ENCODE measurements at regions not wholly inside any gene's neighbourhood (a gene's known extent, or its start where the extent isn't known, plus 50 kb on each side); places are given as distances from the start of the nearest gene placed in this dataset.

- no peak overlapping the region for H3K4me3 Mint-ChIP-seq
- DNase-seq (ENCODE audit: low spot score) (peak; percentile 64), ATAC-seq (peak; percentile 71)
- no peaks in the 10 kb centered on the region for H3F3A ChIP-seq (replicated peaks; ENCODE audit: low read depth)
- H3K27ac ChIP-seq (ENCODE audit: low read depth): no peak overlapping the region
- TF ChIP-seq CREB1 (CRISPR knock-in tag; IDR thresholded peaks at IDR 0.05; ENCODE audit: low read depth) (no peak), ZNF114 (CRISPR knock-in tag; IDR thresholded peaks at IDR 0.05) (no peak), ETS1 (IDR thresholded peaks at IDR 0.05) (no peak), ZNF331 (CRISPR knock-in tag; IDR thresholded peaks at IDR 0.05; ENCODE audit: low read depth) (no peak), EZH2phosphoT487 (IDR thresholded peaks at IDR 0.05; ENCODE audit: unreplicated experiment) (no peak), REST (IDR thresholded peaks at IDR 0.05; ENCODE audit: unreplicated experiment) (no peak)
- H3K27ac Mint-ChIP-seq: no peak overlapping the region
- H3K36me3 ChIP-seq (ENCODE audit: insufficient read depth): no peaks in the 10 kb centered on the region
- no peaks in the 10 kb centered on the region for H4K20me1 ChIP-seq (replicated peaks; ENCODE audit: insufficient read depth)
- no peaks in the 10 kb centered on the region for H3K79me2 ChIP-seq (replicated peaks; ENCODE audit: insufficient read depth)
- peaks cover 14% of the 10 kb centered on the region for H3K4me1 ChIP-seq (ENCODE audit: insufficient read depth)
- H3K4me3 ChIP-seq: no peak overlapping the region
- no peak overlapping the region for H3K4me2 ChIP-seq
- peaks cover 33% of the 10 kb centered on the region for H3K4me1 Mint-ChIP-seq
- H3K27me3 ChIP-seq (ENCODE audit: insufficient read depth): no peaks in the 10 kb centered on the region
- H3K27me3 Mint-ChIP-seq (ENCODE audit: insufficient read depth, low read depth, poor library complexity): peaks cover 4% of the 10 kb centered on the region
- H3K36me3 Mint-ChIP-seq (ENCODE audit: low read depth): no peaks in the 10 kb centered on the region
- H3K9me2 ChIP-seq (ENCODE audit: insufficient read depth): no peaks in the 10 kb centered on the region
- H3K9me3 Mint-ChIP-seq: no peaks in the 10 kb centered on the region
- H2AFZ ChIP-seq: peak overlapping the region; percentile 1
Observed at GRCh38 chr17:27944546-27945332, 51.6 kb upstream of the LYRM9 start.

- Mint-ChIP-seq H3K4me3 (no peak overlapping the region), H3K9me3 (no peaks in the 10 kb centered on the region), H3K27ac (no peak overlapping the region), H3K36me3 (ENCODE audit: low read depth) (no peaks in the 10 kb centered on the region), H3K4me1 (peaks cover 27% of the 10 kb centered on the region), H3K27me3 (ENCODE audit: insufficient read depth, low read depth, poor library complexity) (peaks cover under 1% of the 10 kb centered on the region)
- peak overlapping the region; percentile 1; the same call in 1 of the 2 replicates for H2AFZ ChIP-seq
- no peak overlapping the region for H3K4me2 ChIP-seq
- H4K20me1 ChIP-seq (replicated peaks; ENCODE audit: insufficient read depth): no peaks in the 10 kb centered on the region
- no peaks in the 10 kb centered on the region for H3K27me3 ChIP-seq (ENCODE audit: insufficient read depth)
- H3K9me2 ChIP-seq (ENCODE audit: insufficient read depth): no peaks in the 10 kb centered on the region
- H3K79me2 ChIP-seq (replicated peaks; ENCODE audit: insufficient read depth): no peaks in the 10 kb centered on the region
- H3K4me3 ChIP-seq: no peak overlapping the region
- ATAC-seq: peak; percentile 35
- H3K36me3 ChIP-seq (ENCODE audit: insufficient read depth): no peaks in the 10 kb centered on the region
- no peak overlapping the region for H3K27ac ChIP-seq (ENCODE audit: low read depth)
- DNase-seq (ENCODE audit: low spot score): no peak
- H3F3A ChIP-seq (replicated peaks; ENCODE audit: low read depth): no peaks in the 10 kb centered on the region
- H3K4me1 ChIP-seq (ENCODE audit: insufficient read depth): peaks cover 9% of the 10 kb centered on the region
- TF ChIP-seq ZNF114 (CRISPR knock-in tag; IDR thresholded peaks at IDR 0.05) (no peak), EZH2 (IDR thresholded peaks at IDR 0.05; ENCODE audit: low read depth, unreplicated experiment) (no peak), NANOG (IDR thresholded peaks at IDR 0.05; ENCODE audit: borderline replicate concordance) (no peak), CREB1 (CRISPR knock-in tag; IDR thresholded peaks at IDR 0.05; ENCODE audit: low read depth) (no peak), ZNF462 (CRISPR knock-in tag; IDR thresholded peaks at IDR 0.05) (no peak), JUNB (IDR thresholded peaks at IDR 0.05; ENCODE audit: unreplicated experiment) (no peak), ZNF331 (CRISPR knock-in tag; IDR thresholded peaks at IDR 0.05; ENCODE audit: low read depth) (no peak)
Observed at GRCh38 chr17:27945333-27945616, 52.1 kb upstream of the LYRM9 start.
